HepG2 (cell line): ENCODE measurements at regions not wholly inside any gene's neighbourhood (a gene's known extent, or its start where the extent isn't known, plus 50 kb on each side); places are given as distances from the start of the nearest gene placed in this dataset.

Experiments used
- E2F1 ChIP-seq: sonication (generic); formaldehyde crosslinking; IDR thresholded peaks from 2 replicates; pipeline ENCODE4 v1.5.0; 2020; ENCODE audit warnings: missing genetic modification reagents
- MEF2D ChIP-seq: sonication (generic); formaldehyde crosslinking; IDR thresholded peaks from 2 replicates; pipeline ENCODE4 v1.5.1; 2020; ENCODE audit warnings: mild to moderate bottlenecking, missing genetic modification reagents
- MXD1 ChIP-seq: sonication (generic); formaldehyde crosslinking; IDR thresholded peaks from 2 replicates; pipeline ENCODE4 v1.4.0; 2020; ENCODE audit warnings: mild to moderate bottlenecking, missing genetic modification reagents
- NPAS2 ChIP-seq: sonication (generic); formaldehyde crosslinking; IDR thresholded peaks from 2 replicates; pipeline ENCODE4 v1.8.0; 2022; ENCODE audit warnings: mild to moderate bottlenecking, missing genetic modification reagents, borderline replicate concordance
- RELA ChIP-seq: sonication (generic); formaldehyde crosslinking; IDR thresholded peaks from 2 replicates; pipeline ENCODE4 v1.4.0; 2020; ENCODE audit warnings: missing genetic modification reagents
- SUZ12 ChIP-seq: fragments of 150-350 bp; IDR thresholded peaks from 2 replicates; pipeline ENCODE4 v1.6.1; 2014; ENCODE audit warnings: low read depth, low read length
- TCF7L2 ChIP-seq: IDR thresholded peaks from 2 replicates; pipeline ENCODE4 v1.6.1; 2011; ENCODE audit warnings: mild to moderate bottlenecking, low read depth, low read length, moderate library complexity
- ZBTB40 ChIP-seq, 2 experiments: fragments of 450-650 bp in 1 of 2; sonication (generic) in 1 of 2; formaldehyde crosslinking in 1 of 2; IDR thresholded peaks; 2 replicates each; pipeline versions ENCODE4 v1.6.1 to v1.8.0; 2016 to 2022; ENCODE audit warnings: antibody characterized with exemption in 1 of 2, mild to moderate bottlenecking in 1 of 2, missing genetic modification reagents in 1 of 2
- ZEB1 ChIP-seq: IDR thresholded peaks from 2 replicates; pipeline ENCODE4 v1.6.1; 2012; ENCODE audit warnings: mild to moderate bottlenecking, low read depth, inconsistent platforms; ENCODE audit not compliant: insufficient replicate concordance
- ZFP82 ChIP-seq: sonication (generic); formaldehyde crosslinking; IDR thresholded peaks from 2 replicates; pipeline ENCODE4 v1.5.1; 2020; ENCODE audit warnings: mild to moderate bottlenecking, missing genetic modification reagents, borderline replicate concordance
- ZHX1 ChIP-seq: sonication (generic); formaldehyde crosslinking; IDR thresholded peaks from 2 replicates; pipeline ENCODE4 v1.8.1; 2022; ENCODE audit warnings: low read depth, mild to moderate bottlenecking, missing genetic modification reagents
- ZMAT3 ChIP-seq: sonication (generic); formaldehyde crosslinking; conservative IDR thresholded peaks from 2 replicates; pipeline ENCODE4 v1.7.0; 2021; ENCODE audit warnings: missing genetic modification reagents
- TF ChIP-seq, protein P1 (sequence below): sonication (generic); formaldehyde crosslinking; IDR thresholded peaks from 2 replicates; pipeline ENCODE4 v1.4.0; 2020; ENCODE audit warnings: missing genetic modification reagents

DNA sequence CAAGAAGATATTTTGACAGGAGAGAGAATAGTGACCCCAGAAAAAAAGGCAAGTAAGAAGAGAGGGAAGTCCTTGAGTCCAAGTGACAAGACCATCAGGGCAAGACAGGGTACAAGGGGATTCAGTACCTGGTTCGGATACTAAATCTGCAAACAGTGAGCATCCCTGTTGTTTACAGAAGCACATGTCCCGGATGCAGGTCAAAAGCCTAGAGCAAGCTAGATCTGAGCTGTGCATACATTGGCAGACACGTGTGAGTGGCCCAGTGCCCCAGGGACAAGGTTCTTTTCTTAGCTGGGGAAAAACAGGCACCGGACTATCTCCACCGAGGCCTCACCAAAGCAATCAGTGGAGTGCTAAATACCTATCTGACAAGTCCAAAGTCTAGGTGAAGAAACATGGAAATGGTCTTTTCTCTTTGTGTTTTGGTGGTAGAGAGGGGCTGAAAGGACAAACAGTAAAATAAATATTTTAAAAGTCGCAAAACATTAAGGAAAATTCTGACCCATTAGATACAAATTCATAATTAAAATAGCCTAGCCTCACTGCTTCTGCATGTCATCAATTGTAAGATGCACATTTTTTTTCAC is 165.2 kb downstream of the SUCLG1 start (continued):
- TF ChIP-seq ZEB1 (peak; percentile 65), ZBTB40 (IDR thresholded peaks at IDR 0.05) (no peak), ZBTB40 (CRISPR knock-in tag; IDR thresholded peaks at IDR 0.05) (peak; percentile 88; the same call in 1 of the 2 replicates), RELA (CRISPR knock-in tag) (no peak), MEF2D (CRISPR knock-in tag) (peak; percentile 98), NPAS2 (CRISPR knock-in tag) (peak; percentile 87; the same call in 1 of the 2 replicates), SUZ12 (no peak), ZHX1 (CRISPR knock-in tag) (peak; percentile 34; the same call in 1 of the 2 replicates), TCF7L2 (0 out of 2 replicates have a peak, but pooled peaks have one; percentile 22), MXD1 (no peak), ZFP82 (CRISPR knock-in tag) (no peak), E2F1 (CRISPR knock-in tag) (no peak), ZMAT3 (CRISPR knock-in tag) (peak; percentile 59; the same call in 1 of the 2 replicates)
- TF ChIP-seq, protein P1, sequence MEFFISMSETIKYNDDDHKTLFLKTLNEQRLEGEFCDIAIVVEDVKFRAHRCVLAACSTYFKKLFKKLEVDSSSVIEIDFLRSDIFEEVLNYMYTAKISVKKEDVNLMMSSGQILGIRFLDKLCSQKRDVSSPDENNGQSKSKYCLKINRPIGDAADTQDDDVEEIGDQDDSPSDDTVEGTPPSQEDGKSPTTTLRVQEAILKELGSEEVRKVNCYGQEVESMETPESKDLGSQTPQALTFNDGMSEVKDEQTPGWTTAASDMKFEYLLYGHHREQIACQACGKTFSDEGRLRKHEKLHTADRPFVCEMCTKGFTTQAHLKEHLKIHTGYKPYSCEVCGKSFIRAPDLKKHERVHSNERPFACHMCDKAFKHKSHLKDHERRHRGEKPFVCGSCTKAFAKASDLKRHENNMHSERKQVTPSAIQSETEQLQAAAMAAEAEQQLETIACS: no peak
